HG03575 (cell line): ENCODE measurements at regions not wholly inside any gene's neighbourhood (a gene's known extent, or its start where the extent isn't known, plus 50 kb on each side); places are given as distances from the start of the nearest gene placed in this dataset.
"Not testable (repeated sequence)": the region's sequence is repeated elsewhere in the genome, so short reads cannot be mapped to it uniquely, and the experiment has no call there.

Experiments
- ATAC-seq: cut with Tn5 transposase; IDR thresholded peaks from one replicate; pipeline ENCODE4 v1.9.1; 2021; ENCODE audit not compliant: unreplicated experiment, insufficient number of reproducible peaks, low FRiP score; ENCODE audit errors: extremely low read depth

- ATAC-seq: no peak
Measured at GRCh38 chr22:48718818-48719500, 1108.7 kb downstream of the BRD1 start.

GRCh38 chr22:48717883-48718817 lies 1109.5 kb downstream of the BRD1 start:
- ATAC-seq: no peak

GRCh38 chr22:48717076-48717810 lies 1110.4 kb downstream of the BRD1 start:
- ATAC-seq: no peak

- not testable (repeated sequence) for ATAC-seq
Measured at GRCh38 chr22:48716154-48716553, 1111.5 kb downstream of the BRD1 start.

- no peak for ATAC-seq
Measured at GRCh38 chr22:48715511-48715910, 1112.2 kb downstream of the BRD1 start.

GRCh38 chr22:48714231-48714630 lies 1113.4 kb downstream of the BRD1 start:
- ATAC-seq: no peak

GRCh38 chr22:48713272-48714205 lies 1114.1 kb downstream of the BRD1 start:
- no peak for ATAC-seq

- ATAC-seq: no peak
Measured at GRCh38 chr22:48712558-48713271, 1115.0 kb downstream of the BRD1 start.

GRCh38 chr22:48711669-48712068 lies 1116.0 kb downstream of the BRD1 start:
- no peak for ATAC-seq

- no peak for ATAC-seq
Measured at GRCh38 chr22:48711031-48711431, 1116.6 kb downstream of the BRD1 start.

GRCh38 chr22:48710410-48710809 lies 1117.3 kb downstream of the BRD1 start:
- ATAC-seq: no peak

- no peak for ATAC-seq
Measured at GRCh38 chr22:48709976-48710375, 1117.7 kb downstream of the BRD1 start.

- no peak for ATAC-seq
Measured at GRCh38 chr22:48709453-48709852, 1118.2 kb downstream of the BRD1 start.

- no peak for ATAC-seq
Measured at GRCh38 chr22:48708558-48709245, 1119.0 kb downstream of the BRD1 start.

- no peak for ATAC-seq
Measured at GRCh38 chr22:48707763-48708557, 1119.7 kb downstream of the BRD1 start.

GRCh38 chr22:48706934-48707762 lies 1120.5 kb downstream of the BRD1 start:
- no peak for ATAC-seq
